SK-N-DZ (cell line): ENCODE measurements at regions not wholly inside any gene's neighbourhood (a gene's known extent, or its start where the extent isn't known, plus 50 kb on each side); places are given as distances from the start of the nearest gene placed in this dataset.

Experiments
- DNase-seq: peaks from one replicate; pipeline ENCODE4 v3.0.0-alpha.2; 2015; ENCODE audit warnings: low spot score

- DNase-seq, result no peak
Observed at GRCh38 chr5:111887706-111888105, 130.7 kb upstream of the NREP start.

- no peak for DNase-seq
Observed at GRCh38 chr5:111869681-111870080, 112.7 kb upstream of the NREP start.

- DNase-seq, result no peak
Observed at GRCh38 chr5:111865356-111865755, 108.4 kb upstream of the NREP start.

GRCh38 chr5:111863801-111864200, 106.8 kb upstream of the NREP start:
- DNase-seq, result no peak

GRCh38 chr5:111859533-111860270, 102.7 kb upstream of the NREP start:
- no peak for DNase-seq

- no peak for DNase-seq
Observed at GRCh38 chr5:111859031-111859430, 102.0 kb upstream of the NREP start.

- DNase-seq, result no peak
Observed at GRCh38 chr5:111857623-111858022, 100.6 kb upstream of the NREP start.

- DNase-seq, result no peak
Observed at GRCh38 chr5:111856876-111857466, 100.0 kb upstream of the NREP start.

- no peak for DNase-seq
Observed at GRCh38 chr5:111855356-111855755, 98.4 kb upstream of the NREP start.

- DNase-seq, result no peak
Observed at GRCh38 chr5:111854186-111854585, 97.2 kb upstream of the NREP start.

- no peak for DNase-seq
Observed at GRCh38 chr5:111853748-111854147, 96.8 kb upstream of the NREP start.

- DNase-seq, result no peak
Observed at GRCh38 chr5:111851631-111852548, 94.9 kb upstream of the NREP start.

- DNase-seq, result no peak
Observed at GRCh38 chr5:111848476-111848875, 91.5 kb upstream of the NREP start.

- no peak for DNase-seq
Observed at GRCh38 chr5:111847052-111847925, 90.3 kb upstream of the NREP start.

GRCh38 chr5:111840036-111840674, 83.2 kb upstream of the NREP start:
- DNase-seq, result no peak

GRCh38 chr5:111839438-111839837, 82.4 kb upstream of the NREP start:
- DNase-seq, result no peak

GRCh38 chr5:111836426-111836825, 79.4 kb upstream of the NREP start:
- DNase-seq, result no peak

GRCh38 chr5:111834926-111835599, 78.1 kb upstream of the NREP start:
- no peak for DNase-seq

- DNase-seq, result no peak
Observed at GRCh38 chr5:111830333-111830732, 73.3 kb upstream of the NREP start.

GRCh38 chr5:111829701-111830100, 72.7 kb upstream of the NREP start:
- DNase-seq, result no peak
